Endodermal cell (in vitro differentiated cells): ENCODE measurements at regions not wholly inside any gene's neighbourhood (a gene's known extent, or its start where the extent isn't known, plus 50 kb on each side); places are given as distances from the start of the nearest gene placed in this dataset.

ENCODE experiments used
- DNase-seq: peaks from one replicate; pipeline ENCODE4 v3.0.0-alpha.2; 2017
- H3K27ac ChIP-seq: 2 replicates; pipeline ENCODE4 v1.5.1; 2013; ENCODE audit warnings: mild to moderate bottlenecking, low read depth, low read length, moderate library complexity
- H3K27me3 ChIP-seq: 2 replicates; pipeline ENCODE4 v1.6.1; 2013; ENCODE audit warnings: mild to moderate bottlenecking, low read length, moderate library complexity; ENCODE audit not compliant: insufficient read depth, control insufficient read depth, poor library complexity, severe bottlenecking
- H3K36me3 ChIP-seq: 2 replicates; pipeline ENCODE4 v1.7.0; 2013; ENCODE audit warnings: mild to moderate bottlenecking, low read length, moderate library complexity; ENCODE audit not compliant: control insufficient read depth, insufficient read depth
- H3K4me1 ChIP-seq: one replicate; pipeline ENCODE4 v1.7.0; 2013; ENCODE audit warnings: low read length; ENCODE audit not compliant: control insufficient read depth, insufficient read depth
- H3K4me3 ChIP-seq: 2 replicates; pipeline ENCODE4 v1.5.1; 2013; ENCODE audit warnings: mild to moderate bottlenecking, low read length, moderate library complexity
- H3K9ac ChIP-seq: 2 replicates; pipeline ENCODE4 v1.6.1; 2013; ENCODE audit warnings: mild to moderate bottlenecking, low read length, moderate library complexity; ENCODE audit not compliant: poor library complexity, severe bottlenecking; ENCODE audit errors: extremely low read depth
- H3K9me3 ChIP-seq: 2 replicates; pipeline ENCODE4 v1.6.1; 2013; ENCODE audit warnings: mild to moderate bottlenecking, low read length, moderate library complexity; ENCODE audit not compliant: control insufficient read depth
- H3K27ac Mint-ChIP-seq: 2 replicates; pipeline ENCODE4 v1.8.0; 2020; ENCODE audit warnings: mixed read lengths
- H3K27me3 Mint-ChIP-seq: 2 replicates; pipeline ENCODE4 v1.8.0; 2021; ENCODE audit warnings: mild to moderate bottlenecking, mixed read lengths; ENCODE audit not compliant: insufficient read depth
- H3K36me3 Mint-ChIP-seq: 2 replicates; pipeline ENCODE4 v1.8.0; 2020; ENCODE audit warnings: low read depth, mixed read lengths
- H3K4me1 Mint-ChIP-seq: 2 replicates; pipeline ENCODE4 v1.8.0; 2020; ENCODE audit warnings: mixed read lengths
- H3K4me3 Mint-ChIP-seq: 2 replicates; pipeline ENCODE4 v1.8.0; 2020; ENCODE audit warnings: mild to moderate bottlenecking, moderate library complexity, mixed read lengths
- H3K9me3 Mint-ChIP-seq: 2 replicates; pipeline ENCODE4 v1.8.0; 2020; ENCODE audit warnings: mild to moderate bottlenecking, mixed read lengths
- WGBS, 2 experiments: methylation state at CpG; one replicate each; pipeline versions ENCODE4 v1.1.5 to v1.1.7; 2013; ENCODE audit warnings: missing lambda C conversion rate in 2 of 2, mixed read lengths in 1 of 2; ENCODE audit not compliant: insufficient coverage in 1 of 2, insufficient read length in 1 of 2; 5-methylcytosine and 5-hydroxymethylcytosine counted together
- TF ChIP-seq, protein P1 (sequence below): fragments of 200-600 bp; sonication (generic); conservative IDR thresholded peaks from 2 replicates; pipeline ENCODE4 v1.5.0; 2021; ENCODE audit warnings: antibody characterized with exemption, mild to moderate bottlenecking

- Mint-ChIP-seq H3K4me1 (peaks cover 1% of the 10 kb centered on the region), H3K36me3 (no peaks in the 10 kb centered on the region), H3K27ac (no peak overlapping the region), H3K9me3 (no peaks in the 10 kb centered on the region), H3K27me3 (peaks cover 5% of the 10 kb centered on the region), H3K4me3 (no peak overlapping the region)
- H3K36me3 ChIP-seq: no peaks in the 10 kb centered on the region
- no peak overlapping the region for H3K27ac ChIP-seq
- no peak overlapping the region for H3K9ac ChIP-seq
- H3K9me3 ChIP-seq: no peaks in the 10 kb centered on the region
- no peak for DNase-seq
- H3K27me3 ChIP-seq: no peaks in the 10 kb centered on the region
- no peak overlapping the region for H3K4me3 ChIP-seq
- no peaks in the 10 kb centered on the region for H3K4me1 ChIP-seq
- TF ChIP-seq, protein P1, sequence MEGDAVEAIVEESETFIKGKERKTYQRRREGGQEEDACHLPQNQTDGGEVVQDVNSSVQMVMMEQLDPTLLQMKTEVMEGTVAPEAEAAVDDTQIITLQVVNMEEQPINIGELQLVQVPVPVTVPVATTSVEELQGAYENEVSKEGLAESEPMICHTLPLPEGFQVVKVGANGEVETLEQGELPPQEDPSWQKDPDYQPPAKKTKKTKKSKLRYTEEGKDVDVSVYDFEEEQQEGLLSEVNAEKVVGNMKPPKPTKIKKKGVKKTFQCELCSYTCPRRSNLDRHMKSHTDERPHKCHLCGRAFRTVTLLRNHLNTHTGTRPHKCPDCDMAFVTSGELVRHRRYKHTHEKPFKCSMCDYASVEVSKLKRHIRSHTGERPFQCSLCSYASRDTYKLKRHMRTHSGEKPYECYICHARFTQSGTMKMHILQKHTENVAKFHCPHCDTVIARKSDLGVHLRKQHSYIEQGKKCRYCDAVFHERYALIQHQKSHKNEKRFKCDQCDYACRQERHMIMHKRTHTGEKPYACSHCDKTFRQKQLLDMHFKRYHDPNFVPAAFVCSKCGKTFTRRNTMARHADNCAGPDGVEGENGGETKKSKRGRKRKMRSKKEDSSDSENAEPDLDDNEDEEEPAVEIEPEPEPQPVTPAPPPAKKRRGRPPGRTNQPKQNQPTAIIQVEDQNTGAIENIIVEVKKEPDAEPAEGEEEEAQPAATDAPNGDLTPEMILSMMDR: no peak
- WGBS, 2 experiments: 92% methylated on average over 2 to 4 of the region's 4 CpGs
Measured at GRCh38 chr13:109678459-109678858, 107.9 kb downstream of the IRS2 start.

- no peaks in the 10 kb centered on the region for H3K9me3 ChIP-seq
- WGBS, 2 experiments: 73 to 96% methylated on average over 4 to 5 of the region's 5 CpGs
- H3K36me3 ChIP-seq: no peaks in the 10 kb centered on the region
- no peaks in the 10 kb centered on the region for H3K9me3 Mint-ChIP-seq
- H3K27me3 Mint-ChIP-seq: no peaks in the 10 kb centered on the region
- no peaks in the 10 kb centered on the region for H3K36me3 Mint-ChIP-seq
- peaks cover 12% of the 10 kb centered on the region for H3K4me1 Mint-ChIP-seq
- H3K4me1 ChIP-seq: no peaks in the 10 kb centered on the region
- no peak overlapping the region for H3K27ac ChIP-seq
- no peak for DNase-seq
- TF ChIP-seq, protein P1: no peak
- no peaks in the 10 kb centered on the region for H3K27me3 ChIP-seq
- H3K4me3 ChIP-seq: no peak overlapping the region
- no peak overlapping the region for H3K9ac ChIP-seq
- no peak overlapping the region for H3K4me3 Mint-ChIP-seq
- H3K27ac Mint-ChIP-seq: no peak overlapping the region
Measured at GRCh38 chr13:109677206-109677605, 109.2 kb downstream of the IRS2 start.

GRCh38 chr13:109673477-109673876 is 112.9 kb downstream of the IRS2 start:
- Histone ChIP-seq H3K4me3 (no peak overlapping the region), H3K27me3 (no peaks in the 10 kb centered on the region), H3K9me3 (no peaks in the 10 kb centered on the region), H3K36me3 (no peaks in the 10 kb centered on the region), H3K27ac (no peak overlapping the region), H3K4me1 (peaks cover 8% of the 10 kb centered on the region), H3K9ac (no peak overlapping the region)
- TF ChIP-seq, protein P1: no peak
- H3K9me3 Mint-ChIP-seq: no peaks in the 10 kb centered on the region
- no peak for DNase-seq
- H3K36me3 Mint-ChIP-seq: no peaks in the 10 kb centered on the region
- WGBS, 2 experiments: 86 to 100% methylated on average over 1 of the region's 1 CpG
- H3K4me3 Mint-ChIP-seq: no peak overlapping the region
- peaks cover 34% of the 10 kb centered on the region for H3K4me1 Mint-ChIP-seq
- H3K27ac Mint-ChIP-seq: no peak overlapping the region
- H3K27me3 Mint-ChIP-seq: no peaks in the 10 kb centered on the region
